GM19023 (cell line): ENCODE measurements at regions not wholly inside any gene's neighbourhood (a gene's known extent, or its start where the extent isn't known, plus 50 kb on each side); places are given as distances from the start of the nearest gene placed in this dataset.

ENCODE experiments used
- ATAC-seq: cut with Tn5 transposase; IDR thresholded peaks from one replicate; pipeline ENCODE4 v1.9.1; 2021; ENCODE audit warnings: mild to moderate bottlenecking, moderate library complexity; ENCODE audit not compliant: unreplicated experiment

- ATAC-seq = no peak
Observed at GRCh38 chr7:13518738-13519137, 470.7 kb downstream of the ETV1 start.

DNA sequence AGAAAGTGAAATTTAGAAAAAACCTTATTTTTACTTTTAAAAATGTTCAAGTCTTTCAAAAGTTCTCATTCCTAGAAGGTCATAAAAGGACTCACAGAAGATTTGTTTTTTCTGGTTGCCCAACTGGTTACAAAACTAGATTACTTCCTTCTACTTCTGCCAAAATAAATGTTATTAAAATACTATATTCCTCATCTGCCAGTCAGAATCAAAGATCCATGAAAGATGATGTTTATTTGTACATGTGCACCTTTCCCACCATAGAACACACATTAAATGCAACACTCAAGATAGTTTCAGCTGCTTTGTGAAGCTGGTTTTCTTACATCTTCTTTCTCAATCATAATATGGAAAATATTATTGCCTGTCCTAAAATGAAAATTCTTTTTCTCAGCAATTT, 465.4 kb downstream of the ETV1 start:
- ATAC-seq = no peak

GRCh38 chr7:13532028-13532753, 457.3 kb downstream of the ETV1 start:
- no peak for ATAC-seq

GRCh38 chr7:13538669-13539068, 450.8 kb downstream of the ETV1 start:
- ATAC-seq = no peak

DNA sequence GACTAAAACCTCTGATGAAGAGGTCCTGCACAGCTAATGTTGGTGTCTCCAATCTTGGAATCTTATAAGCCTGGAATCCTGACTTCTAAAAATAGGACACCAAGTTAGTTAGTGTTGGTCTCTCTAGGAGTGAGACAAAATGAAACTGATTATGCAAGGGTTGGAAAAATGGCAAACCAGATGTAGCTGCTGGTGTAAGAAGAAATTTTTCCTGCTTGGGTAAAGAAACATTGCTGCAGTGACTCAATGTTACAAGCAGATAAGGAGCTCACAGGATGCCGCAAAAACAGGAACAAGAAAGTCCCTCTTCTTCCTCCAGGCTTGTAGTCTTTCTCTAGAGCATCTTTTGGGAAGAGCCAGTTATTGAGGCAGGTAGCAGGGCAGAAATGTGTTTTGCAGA, 449.0 kb downstream of the ETV1 start:
- no peak for ATAC-seq

GRCh38 chr7:13541326-13541725, 448.1 kb downstream of the ETV1 start:
- ATAC-seq = no peak

GRCh38 chr7:13542451-13542850, 447.0 kb downstream of the ETV1 start:
- no peak for ATAC-seq

GRCh38 chr7:13551503-13551902, 438.0 kb downstream of the ETV1 start:
- ATAC-seq = no peak

GRCh38 chr7:13560441-13560840, 429.0 kb downstream of the ETV1 start:
- ATAC-seq = no peak

DNA sequence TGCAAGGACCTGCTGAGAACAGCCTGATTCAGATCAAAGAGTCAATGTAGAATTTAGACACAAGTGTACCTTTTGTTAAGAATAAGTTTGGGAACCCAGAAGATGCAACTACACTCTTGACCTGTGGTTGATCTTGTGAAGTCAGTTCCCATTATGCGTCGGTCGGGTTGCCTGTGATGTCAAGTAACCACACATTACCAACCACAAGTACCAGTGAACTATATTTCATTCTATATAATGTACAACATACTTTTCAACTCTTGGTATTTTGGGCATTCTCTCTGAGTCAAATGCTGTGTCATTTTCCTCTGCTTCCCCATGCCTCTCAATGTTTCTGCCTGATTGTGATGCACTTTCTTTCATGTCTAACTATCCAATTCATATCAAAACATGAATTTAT, 426.2 kb downstream of the ETV1 start:
- no peak for ATAC-seq

DNA sequence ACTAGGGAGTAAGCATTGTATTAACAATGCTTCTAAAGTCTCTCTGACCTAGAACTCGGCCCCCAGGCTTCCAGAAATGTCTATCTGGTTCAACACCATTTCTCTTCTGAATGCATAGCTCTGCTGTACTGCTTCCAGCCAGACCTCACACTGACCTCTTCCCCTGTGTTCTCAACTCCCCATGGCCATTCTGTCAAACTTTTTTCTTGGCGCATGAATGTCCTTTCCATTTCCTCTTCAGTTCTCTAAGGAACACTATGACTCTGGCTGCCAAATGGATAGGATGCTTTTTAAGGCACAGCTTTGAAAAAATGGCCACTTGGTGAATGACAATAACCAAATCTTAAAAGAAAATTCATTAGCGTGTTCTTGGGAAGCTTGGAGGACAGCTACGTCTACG, 425.8 kb downstream of the ETV1 start:
- no peak for ATAC-seq

DNA sequence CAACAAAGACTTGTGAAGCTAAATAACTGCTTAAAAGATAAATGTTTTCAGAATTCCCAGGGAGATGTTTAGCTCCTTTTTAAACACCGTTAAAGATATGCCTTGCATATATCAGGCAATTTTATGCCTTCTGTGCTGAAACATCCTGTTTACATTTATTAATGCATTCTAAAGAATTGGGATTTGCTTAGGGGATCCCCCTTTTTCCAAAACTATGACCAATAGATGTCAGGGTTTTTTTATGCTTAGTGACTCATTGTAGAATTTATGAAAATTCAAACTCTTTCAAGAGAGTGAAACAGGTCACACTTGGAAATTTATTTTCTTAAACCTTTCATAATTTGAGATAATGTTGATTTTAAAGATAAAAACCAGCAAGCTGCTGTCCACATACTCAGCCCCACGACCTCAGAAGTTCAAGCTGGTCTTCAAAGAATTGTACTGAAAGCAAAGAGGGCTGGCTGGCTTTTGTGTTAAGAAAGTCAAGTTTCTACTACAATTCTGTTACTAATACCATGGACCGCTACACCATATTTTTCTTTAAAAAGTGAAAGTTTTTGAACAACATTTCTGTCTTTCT, 411.8 kb downstream of the ETV1 start:
- ATAC-seq = no peak

DNA sequence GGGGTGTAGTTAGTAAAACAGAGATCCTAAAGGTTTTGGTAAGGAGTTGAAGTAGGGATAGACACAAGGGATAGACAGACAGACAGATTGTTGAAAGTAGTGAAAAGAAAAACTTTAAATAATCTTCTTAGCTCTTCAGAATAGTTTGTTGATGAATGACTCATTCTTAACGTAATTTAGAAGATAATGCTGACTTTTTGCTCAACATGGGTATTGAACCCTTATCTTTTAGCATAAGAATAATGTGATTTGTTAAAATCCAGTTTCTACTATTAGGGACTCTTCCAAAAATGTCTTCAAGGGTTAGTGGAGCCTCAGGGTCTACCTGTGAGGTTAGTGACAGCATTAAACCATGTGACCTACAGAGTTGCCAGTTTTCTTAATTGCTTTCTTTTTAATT, 411.2 kb downstream of the ETV1 start:
- no peak for ATAC-seq

GRCh38 chr7:13581097-13581496, 408.4 kb downstream of the ETV1 start:
- ATAC-seq = no peak

DNA sequence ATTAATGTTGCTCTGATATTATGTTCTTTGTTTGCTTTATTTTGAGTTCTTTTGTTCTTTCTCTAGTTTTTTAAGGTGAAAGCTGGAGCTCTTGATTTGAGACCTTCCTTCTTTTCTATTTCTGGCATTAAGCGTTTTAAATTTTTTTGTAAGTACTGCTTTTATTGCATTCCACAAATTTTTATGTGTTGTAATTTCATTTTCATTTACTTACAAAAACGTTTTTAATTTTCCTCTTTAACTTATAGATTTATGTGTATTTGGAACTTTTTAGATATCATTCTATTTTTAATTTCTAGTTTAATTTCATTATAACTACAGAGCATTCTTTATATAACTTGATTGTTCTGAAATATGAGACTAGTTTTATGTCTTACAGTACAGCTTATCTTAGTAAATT, 395.6 kb downstream of the ETV1 start:
- no peak for ATAC-seq

DNA sequence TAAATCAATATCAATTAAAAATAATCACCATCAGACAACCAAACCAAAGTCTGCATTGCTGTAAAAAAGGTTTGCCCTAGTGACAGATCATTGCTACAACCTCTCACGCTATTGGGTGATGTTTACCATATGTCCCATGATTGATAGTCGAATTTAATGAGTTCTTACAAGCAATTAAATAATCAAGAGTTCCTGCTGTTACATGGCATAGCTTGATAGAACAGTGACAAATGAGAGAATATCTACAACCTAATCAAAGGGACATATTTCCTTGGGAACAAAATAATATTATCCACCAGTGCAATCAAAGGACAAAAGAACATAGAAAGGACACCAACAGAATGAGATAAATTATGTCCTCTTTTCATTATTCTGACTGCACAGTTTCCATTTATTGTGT, 387.4 kb downstream of the ETV1 start:
- ATAC-seq = no peak

GRCh38 chr7:13603016-13603415, 386.4 kb downstream of the ETV1 start:
- no peak for ATAC-seq

DNA sequence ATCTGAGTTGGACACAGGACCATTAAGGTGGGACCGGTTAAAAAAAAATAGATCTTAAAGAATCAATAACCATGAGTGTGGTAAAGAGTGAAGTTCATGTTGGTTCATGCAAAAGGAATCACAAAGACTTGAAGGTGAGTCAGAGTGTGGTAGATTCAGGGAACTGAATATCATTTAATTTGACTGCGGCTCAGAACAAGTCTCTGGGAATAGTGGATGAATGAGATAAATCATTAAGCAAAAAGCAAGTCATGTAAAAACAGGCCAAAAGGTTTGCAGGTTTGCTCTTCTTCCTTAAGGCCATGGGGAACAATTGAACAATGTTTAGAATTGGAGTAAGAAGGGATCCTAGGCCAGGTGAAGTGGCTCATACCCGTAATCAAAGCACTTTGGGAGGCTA, 385.8 kb downstream of the ETV1 start:
- no peak for ATAC-seq

GRCh38 chr7:13604178-13604577, 385.3 kb downstream of the ETV1 start:
- ATAC-seq = no peak

GRCh38 chr7:13610372-13610771, 379.1 kb downstream of the ETV1 start:
- no peak for ATAC-seq

- ATAC-seq = no peak
Observed at GRCh38 chr7:13615679-13616078, 373.8 kb downstream of the ETV1 start.

GRCh38 chr7:13627455-13627854, 362.0 kb downstream of the ETV1 start:
- ATAC-seq = no peak
